ENCODE measurements at regions not wholly inside any gene's neighbourhood (a gene's known extent, or its start where the extent isn't known, plus 50 kb on each side); places are given as distances from the start of the nearest gene placed in this dataset.
"Not testable (repeated sequence)": the region's sequence is repeated elsewhere in the genome, so short reads cannot be mapped to it uniquely, and the experiment has no call there.

- H3K27me3 ChIP-seq (ENCODE audit: insufficient read depth, low read length, poor library complexity, severe bottlenecking), result no peaks in the 10 kb centered on the region
- H3K36me3 ChIP-seq (ENCODE audit: insufficient read depth, low read length), result no peaks in the 10 kb centered on the region
- H3K4me1 ChIP-seq (ENCODE audit: insufficient read depth, low read length), result no peaks in the 10 kb centered on the region
- no peak overlapping the region for H3K4me3 ChIP-seq (ENCODE audit: low read length)
- DNase-seq, result no peak
- no peaks in the 10 kb centered on the region for H3K4me1 Mint-ChIP-seq
- H3K9me3 ChIP-seq (ENCODE audit: low read length), result no peaks in the 10 kb centered on the region
- H3K4me3 Mint-ChIP-seq, result no peak overlapping the region
- POLR2A ChIA-PET, result no interaction called here
- peaks cover 0 to 6% (median 0%) of the 10 kb centered on the region in 5 donors for H3K9me3 Mint-ChIP-seq
- peaks cover 0 to 1% of the 10 kb centered on the region in 2 donors for H3K27me3 Mint-ChIP-seq
- CTCF ChIA-PET, result interaction anchor here (1.1 kb wide), 1 partner anchor 11 kb away, joined by 3 read pairs; no protein-coding TSS in a partner anchor
- no peak overlapping the region for H3K27ac Mint-ChIP-seq
- H3K36me3 Mint-ChIP-seq, result no peaks in the 10 kb centered on the region
- H3K27ac ChIP-seq (ENCODE audit: low read depth, low read length), result no peak overlapping the region
Observed at GRCh38 chr3:3648988-3649679, 150.1 kb upstream of the LRRN1 start.

- Histone ChIP-seq H3K4me1 (ENCODE audit: insufficient read depth, low read length) (no peaks in the 10 kb centered on the region), H3K9me3 (ENCODE audit: low read length) (no peaks in the 10 kb centered on the region), H3K4me3 (ENCODE audit: low read length) (no peak overlapping the region), H3K36me3 (ENCODE audit: insufficient read depth, low read length) (no peaks in the 10 kb centered on the region), H3K27ac (ENCODE audit: low read depth, low read length) (no peak overlapping the region), H3K27me3 (ENCODE audit: insufficient read depth, low read length, poor library complexity, severe bottlenecking) (no peaks in the 10 kb centered on the region)
- POLR2A ChIA-PET, result no interaction called here
- CTCF ChIA-PET, result no interaction called here
- Mint-ChIP-seq H3K9me3 (peaks cover 0 to 6% (median 2%) of the 10 kb centered on the region in 5 donors), H3K4me3 (no peak overlapping the region), H3K27ac (no peak overlapping the region), H3K27me3 (no peaks in the 10 kb centered on the region), H3K36me3 (no peaks in the 10 kb centered on the region), H3K4me1 (no peaks in the 10 kb centered on the region)
- no peak for DNase-seq
Observed at GRCh38 chr3:3646934-3647333, 152.3 kb upstream of the LRRN1 start.

- H3K27ac Mint-ChIP-seq; H3K27me3 ChIP-seq (ENCODE audit: insufficient read depth, low read length, poor library complexity, severe bottlenecking); H3K4me3 Mint-ChIP-seq; H3K9me3 ChIP-seq (ENCODE audit: low read length); DNase-seq; H3K36me3 Mint-ChIP-seq; POLR2A ChIA-PET; H3K27me3 Mint-ChIP-seq; H3K27ac ChIP-seq (ENCODE audit: low read depth, low read length); H3K4me3 ChIP-seq (ENCODE audit: low read length); H3K9me3 Mint-ChIP-seq; H3K36me3 ChIP-seq (ENCODE audit: insufficient read depth, low read length); CTCF ChIA-PET; H3K4me1 ChIP-seq (ENCODE audit: insufficient read depth, low read length); H3K4me1 Mint-ChIP-seq: not testable (repeated sequence)
Observed at GRCh38 chr3:3646103-3646844, 153.0 kb upstream of the LRRN1 start.

- Mint-ChIP-seq H3K36me3 (no peaks in the 10 kb centered on the region), H3K27ac (peak overlapping the region in 1 of 8 donors; percentile 65), H3K27me3 (no peaks in the 10 kb centered on the region), H3K4me1 (no peaks in the 10 kb centered on the region), H3K4me3 (no peak overlapping the region), H3K9me3 (peaks cover 0 to 4% (median 2%) of the 10 kb centered on the region in 5 donors)
- no peaks in the 10 kb centered on the region for H3K27me3 ChIP-seq (ENCODE audit: insufficient read depth, low read length, poor library complexity, severe bottlenecking)
- ChIA-PET POLR2A (no interaction called here), CTCF (no interaction called here)
- no peaks in the 10 kb centered on the region for H3K36me3 ChIP-seq (ENCODE audit: insufficient read depth, low read length)
- no peaks in the 10 kb centered on the region for H3K9me3 ChIP-seq (ENCODE audit: low read length)
- no peak for DNase-seq
- H3K27ac ChIP-seq (ENCODE audit: low read depth, low read length), result no peak overlapping the region
- H3K4me1 ChIP-seq (ENCODE audit: insufficient read depth, low read length), result no peaks in the 10 kb centered on the region
- H3K4me3 ChIP-seq (ENCODE audit: low read length), result no peak overlapping the region
Observed at GRCh38 chr3:3641877-3642455, 157.3 kb upstream of the LRRN1 start.

GRCh38 chr3:3639078-3639477 is 160.2 kb upstream of the LRRN1 start:
- Histone ChIP-seq H3K36me3 (ENCODE audit: insufficient read depth, low read length) (no peaks in the 10 kb centered on the region), H3K9me3 (ENCODE audit: low read length) (no peaks in the 10 kb centered on the region), H3K4me3 (ENCODE audit: low read length) (no peak overlapping the region), H3K4me1 (ENCODE audit: insufficient read depth, low read length) (no peaks in the 10 kb centered on the region), H3K27me3 (ENCODE audit: insufficient read depth, low read length, poor library complexity, severe bottlenecking) (no peaks in the 10 kb centered on the region), H3K27ac (ENCODE audit: low read depth, low read length) (no peak overlapping the region)
- Mint-ChIP-seq H3K9me3 (peaks cover 0 to 12% (median 4%) of the 10 kb centered on the region in 5 donors), H3K27me3 (no peaks in the 10 kb centered on the region), H3K27ac (no peak overlapping the region), H3K4me1 (no peaks in the 10 kb centered on the region), H3K36me3 (peaks cover 0 to 4% (median 0%) of the 10 kb centered on the region in 3 donors), H3K4me3 (no peak overlapping the region)
- ChIA-PET CTCF (no interaction called here), POLR2A (no interaction called here)
- no peak for DNase-seq

GRCh38 chr3:3636815-3637214 is 162.4 kb upstream of the LRRN1 start:
- ChIA-PET POLR2A (no interaction called here), CTCF (no interaction called here)
- Mint-ChIP-seq H3K27ac (no peak overlapping the region), H3K4me3 (no peak overlapping the region), H3K36me3 (peaks cover 0 to 4% (median 0%) of the 10 kb centered on the region in 3 donors), H3K4me1 (no peaks in the 10 kb centered on the region), H3K9me3 (peaks cover 0 to 12% (median 6%) of the 10 kb centered on the region in 5 donors), H3K27me3 (no peaks in the 10 kb centered on the region)
- Histone ChIP-seq H3K4me3 (ENCODE audit: low read length) (no peak overlapping the region), H3K9me3 (ENCODE audit: low read length) (no peaks in the 10 kb centered on the region), H3K27ac (ENCODE audit: low read depth, low read length) (no peak overlapping the region), H3K36me3 (ENCODE audit: insufficient read depth, low read length) (no peaks in the 10 kb centered on the region), H3K27me3 (ENCODE audit: insufficient read depth, low read length, poor library complexity, severe bottlenecking) (no peaks in the 10 kb centered on the region), H3K4me1 (ENCODE audit: insufficient read depth, low read length) (no peaks in the 10 kb centered on the region)
- DNase-seq, result no peak

- Mint-ChIP-seq H3K27me3 (no peaks in the 10 kb centered on the region), H3K4me3 (no peak overlapping the region), H3K27ac (no peak overlapping the region), H3K9me3 (peaks cover 0 to 15% (median 6%) of the 10 kb centered on the region in 5 donors), H3K4me1 (no peaks in the 10 kb centered on the region), H3K36me3 (peaks cover 0 to 4% (median 0%) of the 10 kb centered on the region in 3 donors)
- Histone ChIP-seq H3K4me3 (ENCODE audit: low read length) (no peak overlapping the region), H3K9me3 (ENCODE audit: low read length) (no peaks in the 10 kb centered on the region), H3K27ac (ENCODE audit: low read depth, low read length) (no peak overlapping the region), H3K4me1 (ENCODE audit: insufficient read depth, low read length) (no peaks in the 10 kb centered on the region), H3K27me3 (ENCODE audit: insufficient read depth, low read length, poor library complexity, severe bottlenecking) (no peaks in the 10 kb centered on the region), H3K36me3 (ENCODE audit: insufficient read depth, low read length) (no peaks in the 10 kb centered on the region)
- no peak for DNase-seq
- ChIA-PET CTCF (no interaction called here), POLR2A (no interaction called here)
Observed at GRCh38 chr3:3635109-3635508, 164.1 kb upstream of the LRRN1 start.

GRCh38 chr3:3634326-3634725 is 164.9 kb upstream of the LRRN1 start:
- no peak overlapping the region for H3K4me3 Mint-ChIP-seq

More at GRCh38 chr3:3634326-3634725, 164.9 kb upstream of the LRRN1 start:
- no peak overlapping the region for H3K27ac ChIP-seq (ENCODE audit: low read depth, low read length)
- no peak for DNase-seq
- Mint-ChIP-seq H3K27me3 (no peaks in the 10 kb centered on the region), H3K27ac (no peak overlapping the region), H3K4me1 (no peaks in the 10 kb centered on the region), H3K9me3 (peaks cover 0 to 15% (median 6%) of the 10 kb centered on the region in 5 donors), H3K36me3 (peaks cover 0 to 4% (median 0%) of the 10 kb centered on the region in 3 donors)
- CTCF ChIA-PET, result no interaction called here
- no peaks in the 10 kb centered on the region for H3K36me3 ChIP-seq (ENCODE audit: insufficient read depth, low read length)
- POLR2A ChIA-PET, result no interaction called here
- no peaks in the 10 kb centered on the region for H3K4me1 ChIP-seq (ENCODE audit: insufficient read depth, low read length)
- no peak overlapping the region for H3K4me3 ChIP-seq (ENCODE audit: low read length)
- H3K27me3 ChIP-seq (ENCODE audit: insufficient read depth, low read length, poor library complexity, severe bottlenecking), result no peaks in the 10 kb centered on the region
- H3K9me3 ChIP-seq (ENCODE audit: low read length), result no peaks in the 10 kb centered on the region
